ENCODE measurements at regions not wholly inside any gene's neighbourhood (a gene's known extent, or its start where the extent isn't known, plus 50 kb on each side); places are given as distances from the start of the nearest gene placed in this dataset.

DNA sequence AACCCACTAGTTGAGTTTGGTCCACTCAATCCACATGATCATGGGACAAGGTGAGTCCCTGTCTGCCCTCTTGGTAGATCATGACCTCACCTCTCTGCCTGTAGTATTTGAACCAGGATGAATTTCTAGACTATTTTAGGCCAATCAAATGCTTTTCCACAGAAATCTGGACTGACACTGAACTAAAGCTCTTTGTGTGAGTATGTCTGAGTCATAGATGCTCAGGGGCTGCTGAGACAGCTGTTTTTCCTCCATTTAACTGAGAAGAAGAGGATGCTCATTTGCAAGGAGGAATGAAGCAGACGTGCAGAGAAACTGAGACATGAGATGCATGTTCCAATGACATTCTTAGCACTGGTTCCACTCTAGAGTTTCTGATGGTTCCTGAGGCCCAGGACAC lies 77.3 kb upstream of the TMEM47 start:
- TF ChIP-seq EZH2phosphoT487 (IDR thresholded peaks at IDR 0.05; ENCODE audit: low read depth, severe bottlenecking, unreplicated experiment) (no peak), EZH2 (IDR thresholded peaks at IDR 0.05; ENCODE audit: borderline replicate concordance) (no peak)
